Naive thymus-derived CD8-positive, alpha-beta T cell (primary cell): ENCODE measurements at regions not wholly inside any gene's neighbourhood (a gene's known extent, or its start where the extent isn't known, plus 50 kb on each side); places are given as distances from the start of the nearest gene placed in this dataset.

ENCODE experiments used
- ATAC-seq, 2 donors: fragments of 150-1000 bp; cut with Tn5 transposase in 1 of 2; sonication (Bioruptor Pico), chemical (Tn5 transposase) in 1 of 2; 1 replicate in 1 of 2; 2 replicates in 1 of 2; pipeline ENCODE4 v1.10.0; 2021; ENCODE audit warnings: mild to moderate bottlenecking in 2 of 2, moderate library complexity in 2 of 2
- POLR2A ChIA-PET: fragments of 350-600 bp; sonication (Branson Sonifier 250); formaldehyde crosslinking; loops from one replicate; lab custom pipeline; 2021; ENCODE audit warnings: antibody characterized with exemption; lab: Charles Lee
- DNase-seq, 10 donors: peaks; one replicate each; pipeline versions ENCODE4 v3.0.0 to v3.0.0-alpha.2; 2020 to 2022
- H3K27ac Mint-ChIP-seq, 10 donors: one replicate each; pipeline ENCODE4 v1.8.0; 2020 to 2022; ENCODE audit warnings: mild to moderate bottlenecking in 10 of 10, mixed read lengths in 10 of 10, moderate library complexity in 4 of 10, inconsistent platforms in 1 of 10
- H3K27me3 Mint-ChIP-seq, 5 donors: one replicate each; pipeline ENCODE4 v1.8.0; 2021 to 2022; ENCODE audit warnings: mixed read lengths in 5 of 5
- H3K36me3 Mint-ChIP-seq, 3 donors: one replicate each; pipeline ENCODE4 v1.8.0; 2020 to 2022; ENCODE audit warnings: mixed read lengths in 3 of 3, mild to moderate bottlenecking in 2 of 3, inconsistent platforms in 1 of 3
- H3K4me1 Mint-ChIP-seq, 4 donors: one replicate each; pipeline ENCODE4 v1.8.0; 2021 to 2022; ENCODE audit warnings: mixed read lengths in 4 of 4
- H3K4me3 Mint-ChIP-seq, 10 donors: one replicate each; pipeline ENCODE4 v1.8.0; 2020 to 2022; ENCODE audit warnings: mild to moderate bottlenecking in 10 of 10, mixed read lengths in 10 of 10, moderate library complexity in 6 of 10, inconsistent platforms in 1 of 10
- H3K9me3 Mint-ChIP-seq, 9 donors: one replicate each; pipeline ENCODE4 v1.8.0; 2020 to 2022; ENCODE audit warnings: mixed read lengths in 9 of 9, mild to moderate bottlenecking in 3 of 9, inconsistent platforms in 1 of 9, moderate library complexity in 1 of 9

GRCh38 chr6:30396833-30397479 lies 52.0 kb downstream of the RPP21 start:
- peak overlapping the region in 1 of 10 donors; percentile 77 for H3K27ac Mint-ChIP-seq
- peak; percentile 71 to 90 (median 82) for DNase-seq
- POLR2A ChIA-PET, result no interaction called here
- peak overlapping the region in 1 of 10 donors; percentile 18 for H3K4me3 Mint-ChIP-seq
- H3K36me3 Mint-ChIP-seq, result no peaks in the 10 kb centered on the region
- peak; percentile 100 for ATAC-seq
- H3K27me3 Mint-ChIP-seq, result peaks cover 15 to 60% (median 33%) of the 10 kb centered on the region in 5 donors
- no peaks in the 10 kb centered on the region for H3K9me3 Mint-ChIP-seq
- peaks cover 0 to 1% (median 0%) of the 10 kb centered on the region in 4 donors for H3K4me1 Mint-ChIP-seq

GRCh38 chr6:30397697-30398096 lies 52.7 kb downstream of the RPP21 start:
- ATAC-seq (no peak), DNase-seq (no peak)
- Mint-ChIP-seq H3K27ac (no peak overlapping the region), H3K4me1 (peaks cover 0 to 1% (median 0%) of the 10 kb centered on the region in 4 donors), H3K4me3 (no peak overlapping the region), H3K9me3 (no peaks in the 10 kb centered on the region), H3K27me3 (peaks cover 15 to 60% (median 33%) of the 10 kb centered on the region in 5 donors), H3K36me3 (no peaks in the 10 kb centered on the region)
- POLR2A ChIA-PET, result no interaction called here

- DNase-seq (no peak), ATAC-seq (no peak)
- H3K27ac Mint-ChIP-seq, result no peak overlapping the region
- POLR2A ChIA-PET, result interaction anchor here (1.1 kb wide), 1 partner anchor 180 kb away, joined by 3 read pairs; no protein-coding TSS in a partner anchor
- H3K4me1 Mint-ChIP-seq, result peaks cover 0 to 1% (median 0%) of the 10 kb centered on the region in 4 donors
- no peaks in the 10 kb centered on the region for H3K9me3 Mint-ChIP-seq
- H3K4me3 Mint-ChIP-seq, result no peak overlapping the region
- peaks cover 14 to 51% (median 24%) of the 10 kb centered on the region in 5 donors for H3K27me3 Mint-ChIP-seq
- H3K36me3 Mint-ChIP-seq, result no peaks in the 10 kb centered on the region
Observed at GRCh38 chr6:30399390-30400058, 54.6 kb downstream of the RPP21 start.

- Mint-ChIP-seq H3K27ac (no peak overlapping the region), H3K9me3 (peaks cover 0 to 30% (median 16%) of the 10 kb centered on the region in 9 donors), H3K4me1 (peaks cover 6 to 12% (median 11%) of the 10 kb centered on the region in 4 donors), H3K27me3 (peaks cover 6 to 66% (median 15%) of the 10 kb centered on the region in 5 donors), H3K4me3 (peak overlapping the region in 1 of 10 donors; percentile 4), H3K36me3 (peaks cover 0 to 16% (median 8%) of the 10 kb centered on the region in 3 donors)
- ATAC-seq (no peak), DNase-seq (no peak)
- POLR2A ChIA-PET, result no interaction called here
Observed at GRCh38 chr6:30405934-30406333, 61.0 kb downstream of the RPP21 start.

- H3K4me1 Mint-ChIP-seq, result peaks cover 16 to 23% (median 18%) of the 10 kb centered on the region in 4 donors
- peak overlapping the region in 1 of 10 donors; percentile 60 for H3K4me3 Mint-ChIP-seq
- DNase-seq, result no peak
- no peak overlapping the region for H3K27ac Mint-ChIP-seq
- H3K36me3 Mint-ChIP-seq, result peaks cover 0 to 16% (median 8%) of the 10 kb centered on the region in 3 donors
- peaks cover 20 to 92% (median 38%) of the 10 kb centered on the region in 5 donors for H3K27me3 Mint-ChIP-seq
- peaks cover 0 to 30% (median 16%) of the 10 kb centered on the region in 9 donors for H3K9me3 Mint-ChIP-seq
- POLR2A ChIA-PET, result no interaction called here
- no peak for ATAC-seq
Observed at GRCh38 chr6:30409184-30409583, 64.2 kb downstream of the RPP21 start.

GRCh38 chr6:30411515-30412207 lies 66.7 kb downstream of the RPP21 start:
- Mint-ChIP-seq H3K9me3 (peaks cover 0 to 30% (median 16%) of the 10 kb centered on the region in 9 donors), H3K27me3 (peaks cover 23 to 91% (median 44%) of the 10 kb centered on the region in 5 donors), H3K4me1 (peaks cover 8 to 17% (median 11%) of the 10 kb centered on the region in 4 donors), H3K36me3 (peaks cover 0 to 16% (median 8%) of the 10 kb centered on the region in 3 donors), H3K27ac (peak overlapping the region in 1 of 10 donors; percentile 41), H3K4me3 (peak overlapping the region; percentile 6 to 77 (median 49))
- DNase-seq (peak; percentile 26 to 78 (median 54)), ATAC-seq (peak; percentile 66 to 68)
- POLR2A ChIA-PET, result no interaction called here

- ATAC-seq (no peak), DNase-seq (no peak)
- no peaks in the 10 kb centered on the region for H3K36me3 Mint-ChIP-seq
- peaks cover 0 to 6% (median under 1%) of the 10 kb centered on the region in 4 donors for H3K4me1 Mint-ChIP-seq
- no peak overlapping the region for H3K4me3 Mint-ChIP-seq
- no peaks in the 10 kb centered on the region for H3K9me3 Mint-ChIP-seq
- POLR2A ChIA-PET, result no interaction called here
- peaks cover 19 to 68% (median 41%) of the 10 kb centered on the region in 5 donors for H3K27me3 Mint-ChIP-seq
- H3K27ac Mint-ChIP-seq, result no peak overlapping the region
Observed at GRCh38 chr6:30418448-30418847, 70.9 kb upstream of the HLA-E start.

GRCh38 chr6:30424549-30424948 lies 64.8 kb upstream of the HLA-E start:
- H3K27ac Mint-ChIP-seq, result no peak overlapping the region

More at GRCh38 chr6:30424549-30424948, 64.8 kb upstream of the HLA-E start:
- no peaks in the 10 kb centered on the region for H3K4me1 Mint-ChIP-seq
- DNase-seq, result no peak
- no peak for ATAC-seq
- peaks cover 0 to 9% (median 6%) of the 10 kb centered on the region in 3 donors for H3K36me3 Mint-ChIP-seq
- H3K9me3 Mint-ChIP-seq, result peaks cover 0 to 5% (median 0%) of the 10 kb centered on the region in 9 donors
- no peak overlapping the region for H3K4me3 Mint-ChIP-seq
- POLR2A ChIA-PET, result no interaction called here
- peaks cover 34 to 66% (median 60%) of the 10 kb centered on the region in 5 donors for H3K27me3 Mint-ChIP-seq
